ENCODE measurements at regions not wholly inside any gene's neighbourhood (a gene's known extent, or its start where the extent isn't known, plus 50 kb on each side); places are given as distances from the start of the nearest gene placed in this dataset.

GRCh38 chrX:13115146-13115855 lies 70.9 kb upstream of the FAM9C start:
- TF ChIP-seq CTCF (IDR thresholded peaks at IDR 0.05) (no peak), POLR2AphosphoS5 (IDR thresholded peaks at IDR 0.05) (no peak), POLR2A (IDR thresholded peaks at IDR 0.05) (no peak)
